Ecto neural progenitor cell (in vitro differentiated cells): ENCODE measurements at regions not wholly inside any gene's neighbourhood (a gene's known extent, or its start where the extent isn't known, plus 50 kb on each side); places are given as distances from the start of the nearest gene placed in this dataset.

Source experiments
- DNase-seq: peaks from one replicate; pipeline ENCODE4 v3.0.0-alpha.2; 2018; ENCODE audit warnings: low spot score

GRCh38 chr3:72323773-72324172 lies 524.5 kb downstream of the SHQ1 start:
- DNase-seq, result no peak

- DNase-seq, result no peak
Measured at GRCh38 chr3:72322264-72322976, 525.8 kb downstream of the SHQ1 start.

- no peak for DNase-seq
Measured at GRCh38 chr3:72320955-72321303, 527.3 kb downstream of the SHQ1 start.

- DNase-seq, result no peak
Measured at GRCh38 chr3:72320095-72320954, 527.9 kb downstream of the SHQ1 start.

- DNase-seq, result no peak
Measured at GRCh38 chr3:72319194-72320094, 528.8 kb downstream of the SHQ1 start.

DNA sequence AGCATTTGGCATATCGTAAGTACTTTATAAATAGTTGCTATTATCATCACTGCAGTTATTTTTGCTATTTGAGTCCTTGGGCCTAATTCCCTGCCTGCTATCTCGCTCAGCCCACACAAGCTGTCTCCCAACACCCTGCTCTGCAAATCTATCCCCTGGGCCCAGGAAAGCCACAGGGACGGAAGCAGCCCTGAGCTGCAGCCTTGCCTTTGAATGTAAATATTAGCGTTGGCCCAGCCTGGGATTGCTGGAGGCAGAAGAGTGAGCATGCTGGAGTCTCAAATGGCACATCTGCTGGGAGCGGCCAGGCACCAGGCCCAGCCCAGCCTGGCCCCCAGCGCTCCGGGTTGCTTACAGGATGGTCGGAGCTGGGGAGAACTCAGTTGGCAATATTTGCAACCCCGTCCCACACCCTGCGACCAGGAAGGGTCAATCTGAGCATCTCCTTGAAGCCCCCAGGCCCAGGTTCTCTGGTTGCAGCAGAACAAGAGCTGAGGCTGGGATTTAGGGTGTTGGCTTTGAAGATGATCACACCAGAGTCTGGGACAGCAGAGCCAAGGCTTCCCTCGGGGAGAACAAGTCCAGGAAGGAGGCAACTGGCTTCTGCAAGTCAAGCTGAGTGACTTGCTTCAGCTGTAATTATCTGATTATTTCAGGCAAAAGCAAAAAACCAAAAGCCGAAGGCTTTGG lies 529.6 kb downstream of the SHQ1 start:
- no peak for DNase-seq

GRCh38 chr3:72317491-72317890 lies 530.8 kb downstream of the SHQ1 start:
- no peak for DNase-seq

DNA sequence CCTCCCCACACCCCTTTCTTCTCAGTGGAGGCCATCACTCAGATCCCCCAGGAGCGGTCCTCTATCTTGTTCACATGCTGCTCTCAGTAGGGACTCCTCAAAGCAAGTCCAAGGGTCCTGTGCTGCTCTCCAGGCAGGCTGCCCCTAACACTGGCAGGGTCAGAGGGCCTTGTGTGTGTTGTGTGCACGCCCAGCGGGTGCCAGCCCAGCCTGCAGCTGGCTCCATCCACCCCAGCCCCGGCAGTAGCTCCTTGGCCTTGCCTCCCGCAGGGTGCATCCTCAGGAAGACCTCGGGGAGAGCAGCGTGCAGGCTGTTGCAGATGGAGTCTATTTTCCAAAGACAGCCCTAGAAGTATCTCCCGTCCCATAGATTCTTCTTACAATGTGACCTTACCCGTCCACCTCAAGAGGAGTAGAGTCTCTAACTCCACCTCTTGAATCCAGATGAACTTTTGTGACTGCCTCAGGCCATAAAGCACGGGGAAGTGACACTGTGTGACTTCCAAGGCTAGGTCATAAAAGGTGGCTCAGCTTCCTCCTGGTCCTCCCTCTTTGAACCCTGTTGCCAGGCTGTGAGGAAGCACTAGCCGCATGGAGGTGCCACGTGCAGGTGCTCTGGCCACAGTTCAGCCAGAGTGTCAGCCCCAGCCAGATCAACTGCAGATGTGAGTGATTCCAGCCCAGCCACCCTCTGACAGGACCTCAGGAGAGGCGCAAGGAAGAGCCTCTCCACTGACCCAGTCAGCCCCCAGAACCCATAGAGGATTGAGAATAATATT lies 531.6 kb downstream of the SHQ1 start:
- DNase-seq, result no peak

DNA sequence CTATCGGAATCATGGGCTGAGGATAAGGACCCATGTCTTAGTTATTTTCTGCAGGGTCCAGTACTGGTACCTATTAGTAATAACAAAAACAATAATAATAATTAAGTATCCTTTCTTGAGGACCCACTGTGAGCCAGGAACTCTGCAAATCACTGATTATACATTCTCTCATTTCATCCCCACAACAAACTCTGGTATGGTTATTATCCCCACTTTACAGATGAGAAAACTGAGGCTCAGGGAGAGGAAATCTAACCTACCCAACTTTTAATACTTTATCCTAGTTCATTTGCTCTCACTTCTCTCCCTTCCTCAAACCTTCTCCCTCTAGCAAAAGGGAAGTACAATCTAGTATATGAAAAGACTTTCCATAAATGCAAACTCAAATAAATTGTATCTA lies 528.4 kb upstream of the PROK2 start:
- no peak for DNase-seq

GRCh38 chr3:72312339-72312738 lies 527.4 kb upstream of the PROK2 start:
- no peak for DNase-seq

DNA sequence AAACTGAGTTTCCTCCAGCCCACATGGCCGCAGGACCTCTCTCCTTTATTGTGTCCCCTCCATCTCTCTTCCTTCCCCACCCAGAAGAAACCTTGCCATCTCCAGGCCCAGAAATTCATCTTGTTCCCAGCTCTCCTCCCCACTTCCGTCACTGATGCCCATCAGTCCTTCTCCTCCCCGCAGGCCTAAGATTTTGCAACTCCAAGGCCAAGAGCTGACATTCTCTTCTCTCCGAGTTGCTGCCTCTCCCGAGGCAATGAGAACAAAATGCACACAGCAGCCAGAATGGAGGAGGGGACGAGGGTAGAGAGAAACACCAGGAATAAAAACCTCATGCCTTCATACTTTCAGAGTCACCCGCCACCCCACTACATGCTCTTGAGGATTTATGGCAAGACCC lies 526.5 kb upstream of the PROK2 start:
- no peak for DNase-seq

DNA sequence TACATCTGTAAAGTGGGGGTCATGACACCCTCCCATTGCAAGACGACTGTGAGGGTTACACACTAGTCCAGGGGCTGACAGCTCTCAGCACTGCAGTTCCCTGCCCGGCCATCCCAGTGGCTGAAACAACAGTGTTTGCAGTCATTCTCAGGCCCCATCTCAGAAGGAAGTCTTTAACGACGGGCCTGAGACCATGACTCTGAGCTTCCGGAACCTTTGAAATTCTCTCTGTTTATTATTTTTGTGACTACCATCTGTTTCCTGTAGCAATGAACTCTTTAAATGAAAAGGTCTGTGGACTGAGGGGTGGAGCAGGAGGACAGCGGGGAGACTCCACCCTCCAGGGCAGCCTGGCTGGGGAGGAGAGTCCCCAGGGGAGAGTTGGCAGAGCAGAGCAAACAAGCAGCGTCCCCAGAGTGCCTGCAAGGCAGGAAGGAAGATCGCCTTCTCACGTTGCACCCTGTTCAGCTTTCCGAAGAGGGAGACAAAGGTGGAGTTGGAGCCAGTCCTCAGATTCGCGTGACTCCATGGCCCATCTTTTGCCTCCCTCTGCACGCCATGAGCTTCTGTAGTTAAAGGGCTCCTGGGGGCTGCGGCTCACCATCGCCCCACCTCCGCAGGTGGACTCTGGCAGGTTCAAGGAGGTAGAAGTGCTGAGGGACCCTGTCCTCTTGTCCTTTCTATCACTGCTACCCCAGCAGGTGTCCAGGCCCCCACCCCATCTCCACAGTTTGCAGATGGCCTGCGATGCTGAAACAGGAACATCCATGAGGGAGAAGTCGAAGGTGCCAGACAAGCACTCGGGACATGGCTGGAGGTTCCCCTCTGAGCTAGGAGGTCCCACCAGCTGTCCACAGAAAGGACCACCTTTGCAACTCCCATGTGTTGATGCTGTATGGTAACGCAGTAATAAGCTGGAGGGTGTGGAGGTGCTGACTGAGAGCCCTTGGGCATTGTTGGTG lies 525.8 kb upstream of the PROK2 start:
- no peak for DNase-seq

GRCh38 chr3:72309661-72310418 lies 524.9 kb upstream of the PROK2 start:
- no peak for DNase-seq

DNA sequence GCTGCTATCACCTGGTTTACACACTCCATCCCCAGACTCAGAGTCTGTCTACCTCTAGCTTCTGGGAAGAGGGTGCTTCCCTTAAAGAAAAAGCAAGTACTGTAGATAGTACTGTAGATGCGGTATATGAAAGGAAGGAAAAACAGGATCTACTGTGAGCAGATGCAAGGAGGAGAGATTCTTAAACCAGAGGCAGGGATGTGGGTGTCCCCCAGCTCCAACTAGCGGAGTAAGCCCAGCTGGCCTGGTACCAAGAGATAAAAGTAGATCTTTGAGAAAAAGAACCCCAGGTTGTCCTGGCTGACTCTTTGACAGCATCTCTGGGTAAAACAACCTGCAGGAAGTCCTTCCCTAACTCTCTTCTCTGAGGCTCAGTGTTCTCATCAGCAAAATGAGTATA lies 523.7 kb upstream of the PROK2 start:
- no peak for DNase-seq

GRCh38 chr3:72307438-72308115 lies 522.6 kb upstream of the PROK2 start:
- DNase-seq, result no peak

- DNase-seq, result no peak
Measured at GRCh38 chr3:72306800-72307341, 521.9 kb upstream of the PROK2 start.

DNA sequence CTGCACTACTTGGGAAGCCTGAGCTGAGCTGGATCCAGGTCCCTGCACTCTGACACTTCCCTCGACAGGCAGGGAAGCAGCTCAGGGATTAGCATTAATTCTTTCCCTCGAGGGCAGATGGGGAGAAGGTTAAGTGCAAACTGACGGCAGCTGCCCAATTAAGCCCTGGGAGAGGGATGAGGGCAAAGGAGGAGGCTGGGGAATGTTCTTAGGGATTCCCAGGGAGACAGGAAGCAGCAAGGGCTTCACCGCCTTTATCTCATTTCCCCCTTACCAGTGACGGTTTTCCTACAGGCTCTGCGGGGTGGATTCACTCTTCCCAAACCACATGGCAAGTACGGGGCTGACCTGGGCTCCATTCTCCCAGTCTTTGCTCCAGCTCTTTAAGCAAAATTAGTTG lies 519.0 kb upstream of the PROK2 start:
- no peak for DNase-seq

GRCh38 chr3:72301779-72302178 lies 516.8 kb upstream of the PROK2 start:
- no peak for DNase-seq
